HepG2 (cell line): ENCODE measurements at regions not wholly inside any gene's neighbourhood (a gene's known extent, or its start where the extent isn't known, plus 50 kb on each side); places are given as distances from the start of the nearest gene placed in this dataset.

Experiments
- ATAC-seq: fragments of 200-7000 bp; cut with Tn5 transposase; 3 replicates; pipeline ENCODE4 v1.9.1; 2020; ENCODE audit warnings: mild to moderate bottlenecking, moderate library complexity
- BruUV-seq: library from RNA; stranded (reverse); fragments of 400-500 nt; replicated peaks from 2 replicates; lab custom pipeline; 2021; lab: Mats Ljungman, UMichigan
- CTCF ChIA-PET: fragments of 300-600 bp; formaldehyde crosslinking; extraction: SDS; loops from one replicate; lab custom pipeline; 2021; ENCODE audit warnings: low total read pairs, inconsistent platforms, low intra/inter-chr PET ratio; lab: Yijun Ruan, JAX
- POLR2A ChIA-PET: fragments of 350-600 bp; sonication (Branson Sonifier 250); formaldehyde crosslinking; loops from one replicate; lab custom pipeline; 2020; ENCODE audit warnings: antibody characterized with exemption, inconsistent platforms; lab: Yijun Ruan, JAX
- DNase-seq: peaks from one replicate; pipeline ENCODE4 v3.0.0-alpha.2; 2015; ENCODE audit warnings: low spot score
- FAIRE-seq: peaks from 3 replicates; lab custom pipeline; 2011; peaks lifted over from hg19 to GRCh38; lab: Jason Lieb, UNC
- H2AFZ ChIP-seq: one replicate; pipeline ENCODE4 v1.6.1; 2011; ENCODE audit warnings: low read length, inconsistent platforms
- H3K27ac ChIP-seq: fragments of 300-600 bp; 3 replicates; pipeline ENCODE4 v1.8.0; 2011; ENCODE audit warnings: mixed run types, mild to moderate bottlenecking, mixed read lengths, low read length, inconsistent platforms; ENCODE audit not compliant: insufficient read depth; ENCODE audit errors: extremely low read length
- H3K27me3 ChIP-seq, 2 experiments: fragments of 200-600 bp in 1 of 2; 2 replicates in 1 of 2; 3 replicates in 1 of 2; pipeline versions ENCODE4 v1.6.0 to v1.8.0; 2011; ENCODE audit warnings: low read length in 2 of 2, mild to moderate bottlenecking in 2 of 2, moderate library complexity in 2 of 2, inconsistent platforms in 1 of 2; ENCODE audit not compliant: insufficient read depth in 2 of 2, control insufficient read depth in 1 of 2
- H3K36me3 ChIP-seq, 2 experiments: fragments of 200-600 bp in 1 of 2; replicated peaks in 1 of 2; 2 replicates in 1 of 2; 3 replicates in 1 of 2; pipeline versions ENCODE4 v1.5.1 to v1.8.0; 2011; ENCODE audit warnings: low read length in 2 of 2, inconsistent platforms in 1 of 2; ENCODE audit not compliant: insufficient read depth in 2 of 2, control insufficient read depth in 1 of 2
- H3K4me1 ChIP-seq: 2 replicates; pipeline ENCODE4 v1.5.1; 2012; ENCODE audit warnings: low read length, inconsistent platforms; ENCODE audit not compliant: insufficient read depth
- H3K4me2 ChIP-seq: 2 replicates; pipeline ENCODE4 v1.6.0; 2011; ENCODE audit warnings: low read depth, low read length, inconsistent platforms
- H3K4me3 ChIP-seq, 3 experiments: fragments of 200-600 bp in 1 of 3; sonication (generic), shearing (Covaris generic) in 1 of 3; replicated peaks in 1 of 3; 2 replicates each; pipeline ENCODE4 v1.5.1; 2011 to 2016; ENCODE audit warnings: low read length in 3 of 3, inconsistent platforms in 2 of 3, low read depth in 2 of 3, mild to moderate bottlenecking in 2 of 3, control low read depth in 1 of 3, mixed read lengths in 1 of 3; ENCODE audit not compliant: insufficient read depth in 1 of 3
- H3K79me2 ChIP-seq: one replicate; pipeline ENCODE4 v1.6.1; 2011; ENCODE audit warnings: low read length, inconsistent platforms; ENCODE audit not compliant: insufficient read depth
- H3K9ac ChIP-seq: 2 replicates; pipeline ENCODE4 v1.6.0; 2011; ENCODE audit warnings: mild to moderate bottlenecking, low read depth, low read length, inconsistent platforms; ENCODE audit not compliant: insufficient read depth
- H3K9me3 ChIP-seq: 2 replicates; pipeline ENCODE4 v1.5.1; 2012; ENCODE audit warnings: mild to moderate bottlenecking, low read length
- H4K20me1 ChIP-seq: 2 replicates; pipeline ENCODE4 v1.6.0; 2011; ENCODE audit warnings: inconsistent platforms, mild to moderate bottlenecking, low read length, moderate library complexity; ENCODE audit not compliant: insufficient read depth
- ETS1 ChIP-seq: sonication (generic); formaldehyde crosslinking; IDR thresholded peaks from 2 replicates; pipeline ENCODE4 v1.4.0; 2020; ENCODE audit warnings: missing genetic modification reagents
- PHF21A ChIP-seq: sonication (generic); formaldehyde crosslinking; IDR thresholded peaks from 2 replicates; pipeline ENCODE4 v1.5.0; 2020; ENCODE audit warnings: mild to moderate bottlenecking, missing genetic modification reagents
- SMARCE1 ChIP-seq: fragments of 450-650 bp; IDR thresholded peaks from 2 replicates; pipeline ENCODE4 v1.6.1; 2017; ENCODE audit warnings: borderline replicate concordance
- TCF7 ChIP-seq: sonication (generic); IDR thresholded peaks from 2 replicates; pipeline ENCODE4 v1.6.1; 2016; ENCODE audit warnings: antibody characterized with exemption, low read depth
- ZFP82 ChIP-seq: sonication (generic); formaldehyde crosslinking; IDR thresholded peaks from 2 replicates; pipeline ENCODE4 v1.5.1; 2020; ENCODE audit warnings: mild to moderate bottlenecking, missing genetic modification reagents, borderline replicate concordance
- ZNF17 ChIP-seq: sonication (generic); formaldehyde crosslinking; IDR thresholded peaks from 2 replicates; pipeline ENCODE4 v1.5.0; 2020; ENCODE audit warnings: mild to moderate bottlenecking, missing genetic modification reagents
- ZNF274 ChIP-seq: sonication (generic); formaldehyde crosslinking; IDR thresholded peaks from 2 replicates; pipeline ENCODE4 v1.5.1; 2020; ENCODE audit warnings: mild to moderate bottlenecking, missing genetic modification reagents
- ZNF7 ChIP-seq: IDR thresholded peaks from 2 replicates; pipeline ENCODE4 v1.6.1; 2016; ENCODE audit warnings: missing biosample characterization, missing genetic modification reagents
- WGBS: methylation state at CpG from one replicate; pipeline ENCODE4 v1.1.6; 2017; ENCODE audit warnings: low lambda C conversion rate; 5-methylcytosine and 5-hydroxymethylcytosine counted together
- in situ Hi-C: cut with HindIII; loops from 2 replicates; pipeline ENCODE4 v1.10.0; 2017; ENCODE audit warnings: low pct_unique_long_range_greater_than_20kb; ENCODE audit not compliant: extremely low pct_ligation_motif_present
- intact Hi-C: fragments of 100-400 bp; cut with micrococcal nuclease; formaldehyde crosslinking; loops from one replicate; pipeline ENCODE4 v1.10.0; 2022; ENCODE audit not compliant: unreplicated experiment
- TF ChIP-seq, protein P1 (sequence below): sonication (generic); IDR thresholded peaks from 2 replicates; pipeline ENCODE4 v1.6.1; 2016; ENCODE audit warnings: low read depth, borderline replicate concordance

GRCh38 chr3:171939578-171939977, 96.4 kb downstream of the TMEM212 start:
- intact Hi-C loops (loop anchor here (5.0 kb wide), 1 partner anchor 98 kb away; the partner anchor contains the start of gene FNDC3B), in situ Hi-C loops (no loop called here)
- POLR2A ChIA-PET, result no interaction called here
- 89% methylated on average over 2 of the region's 2 CpGs for WGBS
- Histone ChIP-seq H2AFZ (no peak overlapping the region), H3K9ac (no peak overlapping the region), H3K4me3 (no peak overlapping the region), H3K27ac (no peak overlapping the region), H3K4me1 (peaks cover 41% of the 10 kb centered on the region), H3K79me2 (no peaks in the 10 kb centered on the region), H4K20me1 (no peaks in the 10 kb centered on the region), H3K27me3 (no peaks in the 10 kb centered on the region), H3K36me3 (no peaks in the 10 kb centered on the region), H3K4me2 (no peak overlapping the region), H3K9me3 (no peaks in the 10 kb centered on the region)
- BruUV-seq, result no TSS peak
- no peak for DNase-seq
- CTCF ChIA-PET, result no interaction called here
- no peak for ATAC-seq
- FAIRE-seq, result no peak
- TF ChIP-seq ZNF274 (CRISPR knock-in tag) (no peak), ETS1 (CRISPR knock-in tag) (no peak), TCF7 (no peak), SMARCE1 (no peak), ZNF7 (no peak), ZNF17 (CRISPR knock-in tag) (no peak), PHF21A (CRISPR knock-in tag) (no peak), ZFP82 (CRISPR knock-in tag) (no peak)
- TF ChIP-seq, protein P1, sequence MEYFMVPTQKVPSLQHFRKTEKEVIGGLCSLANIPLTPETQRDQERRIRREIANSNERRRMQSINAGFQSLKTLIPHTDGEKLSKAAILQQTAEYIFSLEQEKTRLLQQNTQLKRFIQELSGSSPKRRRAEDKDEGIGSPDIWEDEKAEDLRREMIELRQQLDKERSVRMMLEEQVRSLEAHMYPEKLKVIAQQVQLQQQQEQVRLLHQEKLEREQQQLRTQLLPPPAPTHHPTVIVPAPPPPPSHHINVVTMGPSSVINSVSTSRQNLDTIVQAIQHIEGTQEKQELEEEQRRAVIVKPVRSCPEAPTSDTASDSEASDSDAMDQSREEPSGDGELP, result no peak
